Activated CD4-positive, alpha-beta memory T cell treated with anti-CD3 and anti-CD28 coated beads, Interleukin-2, amount 10 ng/mL, durations not matched to agents 7 days and 5 days (primary cell): ENCODE measurements at regions not wholly inside any gene's neighbourhood (a gene's known extent, or its start where the extent isn't known, plus 50 kb on each side); places are given as distances from the start of the nearest gene placed in this dataset.

Experiments used
- CTCF ChIA-PET: fragments of 350-600 bp; sonication (Branson Sonifier 250); formaldehyde crosslinking; loops from one replicate; lab custom pipeline; 2021; ENCODE audit warnings: antibody characterized with exemption, inconsistent platforms; lab: Charles Lee
- POLR2A ChIA-PET: fragments of 350-600 bp; sonication (Branson Sonifier 250); formaldehyde crosslinking; loops from one replicate; lab custom pipeline; 2021; ENCODE audit warnings: antibody characterized with exemption; lab: Charles Lee
- DNase-seq: peaks from one replicate; pipeline ENCODE4 v3.0.0-alpha.2; 2020
- H3K27ac Mint-ChIP-seq: one replicate; pipeline ENCODE4 v1.8.0; 2021; ENCODE audit warnings: mild to moderate bottlenecking, mixed read lengths
- H3K27me3 Mint-ChIP-seq: one replicate; pipeline ENCODE4 v1.8.0; 2021; ENCODE audit warnings: mixed read lengths
- H3K36me3 Mint-ChIP-seq: one replicate; pipeline ENCODE4 v1.8.0; 2021; ENCODE audit warnings: low read depth, mixed read lengths
- H3K4me1 Mint-ChIP-seq: one replicate; pipeline ENCODE4 v1.8.0; 2021; ENCODE audit warnings: mixed read lengths
- H3K4me3 Mint-ChIP-seq: one replicate; pipeline ENCODE4 v1.8.0; 2021; ENCODE audit warnings: mild to moderate bottlenecking, mixed read lengths
- H3K9me3 Mint-ChIP-seq: one replicate; pipeline ENCODE4 v1.8.0; 2021; ENCODE audit warnings: mixed read lengths

DNA sequence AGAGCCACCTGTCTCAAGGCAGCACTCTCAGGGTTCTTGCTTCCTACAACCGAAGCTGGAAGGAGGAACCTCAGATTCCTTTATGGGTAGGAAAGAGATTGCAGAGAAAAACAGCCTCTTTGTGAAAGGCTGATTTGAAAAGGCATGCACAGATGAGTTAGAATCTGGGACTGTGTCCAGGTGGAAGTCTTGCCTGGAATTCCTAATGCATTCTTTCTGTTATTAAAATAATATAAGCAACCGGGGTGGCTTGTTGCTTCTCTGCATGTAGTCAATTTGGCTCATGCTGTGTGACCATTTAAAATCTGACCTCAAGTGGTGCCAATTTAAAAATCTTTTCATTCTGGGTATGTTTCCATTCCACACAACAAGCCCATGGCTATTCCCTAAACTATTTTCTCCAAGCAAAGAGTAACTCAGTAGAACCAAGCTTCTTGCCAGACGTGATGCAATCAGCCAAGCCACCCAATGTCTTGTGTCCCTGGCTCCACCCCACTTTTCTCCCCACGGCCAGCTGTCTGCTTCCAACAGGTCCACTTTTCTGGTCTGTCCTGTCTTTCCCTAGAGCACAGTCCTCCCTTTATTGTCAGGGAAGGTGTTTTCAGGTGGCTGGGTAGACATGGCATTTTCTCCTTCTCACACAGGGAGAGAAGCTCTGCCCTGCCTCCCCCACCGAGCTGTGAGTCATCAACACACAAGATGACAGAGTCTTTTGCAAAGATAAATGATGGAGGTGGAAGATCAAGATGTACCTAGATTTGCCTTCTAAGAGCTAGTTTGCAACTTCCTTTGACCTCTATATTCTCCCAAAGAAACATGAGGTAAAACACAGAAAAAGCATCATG lies 394.3 kb downstream of the FOXO1 start:
- POLR2A ChIA-PET = interaction anchor here (1.0 kb wide), 1 partner anchor 20 kb away, joined by 3 read pairs; no protein-coding TSS in a partner anchor
- H3K4me3 Mint-ChIP-seq = no peak overlapping the region
- CTCF ChIA-PET = no interaction called here

DNA sequence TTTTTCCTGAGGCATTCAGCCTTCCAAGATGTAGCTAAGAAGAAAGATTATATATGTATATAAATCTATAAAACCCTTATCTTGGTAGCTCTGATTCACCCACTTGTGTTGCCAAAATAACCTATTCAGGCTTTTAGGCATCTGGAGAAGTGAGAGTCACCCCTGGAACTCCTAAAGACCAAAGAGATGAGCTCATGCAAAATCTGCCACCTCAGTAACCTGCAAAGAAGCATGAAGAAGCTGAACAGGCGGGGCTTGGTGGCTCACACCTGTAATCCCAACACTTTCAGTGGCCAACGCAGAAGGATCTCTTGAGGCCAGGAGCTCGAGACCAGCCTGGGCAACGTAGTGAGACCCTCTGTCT lies 393.7 kb downstream of the FOXO1 start:
- POLR2A ChIA-PET = interaction anchor here (1.0 kb wide), 1 partner anchor 21 kb away, joined by 3 read pairs; no protein-coding TSS in a partner anchor
- H3K9me3 Mint-ChIP-seq = no peaks in the 10 kb centered on the region

More for the DNA sequence above, 394.3 kb downstream of the FOXO1 start:
- Mint-ChIP-seq H3K27ac (no peak overlapping the region), H3K4me1 (peaks cover 21% of the 10 kb centered on the region), H3K36me3 (no peaks in the 10 kb centered on the region), H3K9me3 (no peaks in the 10 kb centered on the region), H3K27me3 (no peaks in the 10 kb centered on the region)
- DNase-seq = peak; percentile 21

GRCh38 chr13:40273253-40274025 lies 393.0 kb downstream of the FOXO1 start:
- no peak for DNase-seq
- Mint-ChIP-seq H3K4me1 (peaks cover 21% of the 10 kb centered on the region), H3K4me3 (no peak overlapping the region), H3K27ac (no peak overlapping the region), H3K36me3 (no peaks in the 10 kb centered on the region), H3K27me3 (no peaks in the 10 kb centered on the region), H3K9me3 (no peaks in the 10 kb centered on the region)
- ChIA-PET POLR2A (no interaction called here), CTCF (no interaction called here)

More for the DNA sequence above, 393.7 kb downstream of the FOXO1 start:
- no peaks in the 10 kb centered on the region for H3K36me3 Mint-ChIP-seq
- H3K27ac Mint-ChIP-seq = no peak overlapping the region
- CTCF ChIA-PET = no interaction called here
- H3K27me3 Mint-ChIP-seq = no peaks in the 10 kb centered on the region
- no peak for DNase-seq
- no peak overlapping the region for H3K4me3 Mint-ChIP-seq
- H3K4me1 Mint-ChIP-seq = peaks cover 21% of the 10 kb centered on the region

- no peak overlapping the region for H3K4me3 Mint-ChIP-seq
- no peaks in the 10 kb centered on the region for H3K9me3 Mint-ChIP-seq
- DNase-seq = no peak
- no peak overlapping the region for H3K27ac Mint-ChIP-seq
- H3K27me3 Mint-ChIP-seq = no peaks in the 10 kb centered on the region
- H3K36me3 Mint-ChIP-seq = no peaks in the 10 kb centered on the region
- H3K4me1 Mint-ChIP-seq = peaks cover 21% of the 10 kb centered on the region
- CTCF ChIA-PET = no interaction called here
- POLR2A ChIA-PET = no interaction called here
These were observed 392.3 kb downstream of the FOXO1 start for GRCh38 chr13:40274103-40274502.

DNA sequence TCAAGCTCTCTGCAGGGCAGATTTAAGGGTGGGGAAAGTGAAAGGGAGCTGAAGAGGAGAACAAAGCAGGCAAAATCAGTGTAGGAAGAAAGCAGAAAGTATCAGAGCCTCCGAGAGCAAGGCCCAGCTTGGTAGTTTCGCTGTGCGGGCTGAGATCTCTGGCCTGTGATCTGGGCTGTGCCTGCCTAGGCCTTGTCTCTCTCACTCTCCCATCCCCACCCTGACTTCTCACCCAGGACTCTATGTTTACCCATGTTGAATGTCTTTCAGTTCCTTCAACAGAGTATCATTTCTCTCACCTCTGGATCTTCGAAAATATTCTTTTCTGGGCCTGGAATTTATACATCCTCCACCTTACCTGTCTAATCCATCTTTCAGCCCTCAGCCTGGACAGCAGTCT lies 391.3 kb downstream of the FOXO1 start:
- no peaks in the 10 kb centered on the region for H3K9me3 Mint-ChIP-seq
- H3K27me3 Mint-ChIP-seq = no peaks in the 10 kb centered on the region
- H3K4me3 Mint-ChIP-seq = no peak overlapping the region
- no peak overlapping the region for H3K27ac Mint-ChIP-seq
- DNase-seq = no peak
- POLR2A ChIA-PET = no interaction called here
- peaks cover 21% of the 10 kb centered on the region for H3K4me1 Mint-ChIP-seq
- H3K36me3 Mint-ChIP-seq = no peaks in the 10 kb centered on the region
- CTCF ChIA-PET = no interaction called here

DNA sequence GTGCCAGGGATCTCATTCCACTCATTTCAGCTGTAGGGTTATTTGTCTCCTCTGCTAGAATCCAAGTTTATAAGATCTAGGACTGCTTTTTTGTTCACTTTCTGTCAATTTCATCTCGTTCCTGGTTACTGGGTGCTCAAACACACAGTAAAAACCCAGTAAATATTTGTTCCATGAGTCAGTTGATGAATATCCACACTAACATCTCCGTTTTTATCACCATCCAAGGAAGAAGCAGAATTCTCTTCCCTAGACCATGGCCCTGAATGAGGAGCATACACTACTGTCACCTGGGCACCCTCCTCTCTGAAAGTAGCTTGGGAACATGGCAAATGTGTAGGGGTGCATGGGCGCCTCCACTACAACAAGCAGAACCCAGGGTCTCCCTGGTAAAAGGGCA lies 390.8 kb downstream of the FOXO1 start:
- CTCF ChIA-PET = no interaction called here

DNA sequence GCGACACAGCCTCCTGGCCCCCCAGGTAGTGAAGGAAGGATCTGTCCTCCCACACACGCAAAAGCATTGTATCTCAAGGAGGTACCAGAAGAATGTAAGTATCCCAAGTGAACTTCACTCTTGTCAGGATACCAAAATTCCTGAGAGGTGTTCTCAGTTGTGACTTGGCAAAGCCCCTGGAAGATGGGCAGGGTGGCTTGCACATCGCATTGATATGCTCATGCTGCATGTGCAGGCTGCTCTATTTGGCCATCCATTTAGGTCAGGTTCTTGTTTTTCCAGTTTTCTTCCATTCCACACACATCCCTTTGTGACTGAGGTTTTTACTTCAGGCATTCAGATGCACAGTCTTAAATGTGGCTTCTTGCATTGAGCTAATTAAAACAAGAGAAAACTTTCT lies 382.8 kb downstream of the FOXO1 start:
- ChIA-PET CTCF (no interaction called here), POLR2A (no interaction called here)
- H3K27me3 Mint-ChIP-seq = peaks cover 2% of the 10 kb centered on the region
- no peaks in the 10 kb centered on the region for H3K9me3 Mint-ChIP-seq
- no peaks in the 10 kb centered on the region for H3K4me1 Mint-ChIP-seq
- no peak for DNase-seq
- no peak overlapping the region for H3K27ac Mint-ChIP-seq
- no peaks in the 10 kb centered on the region for H3K36me3 Mint-ChIP-seq
- no peak overlapping the region for H3K4me3 Mint-ChIP-seq

More for the DNA sequence above, 390.8 kb downstream of the FOXO1 start:
- no peak overlapping the region for H3K27ac Mint-ChIP-seq
- H3K9me3 Mint-ChIP-seq = no peaks in the 10 kb centered on the region
- H3K4me1 Mint-ChIP-seq = peaks cover 18% of the 10 kb centered on the region
- no peaks in the 10 kb centered on the region for H3K36me3 Mint-ChIP-seq
- no peak for DNase-seq
- POLR2A ChIA-PET = no interaction called here
- no peaks in the 10 kb centered on the region for H3K27me3 Mint-ChIP-seq
- no peak overlapping the region for H3K4me3 Mint-ChIP-seq

DNA sequence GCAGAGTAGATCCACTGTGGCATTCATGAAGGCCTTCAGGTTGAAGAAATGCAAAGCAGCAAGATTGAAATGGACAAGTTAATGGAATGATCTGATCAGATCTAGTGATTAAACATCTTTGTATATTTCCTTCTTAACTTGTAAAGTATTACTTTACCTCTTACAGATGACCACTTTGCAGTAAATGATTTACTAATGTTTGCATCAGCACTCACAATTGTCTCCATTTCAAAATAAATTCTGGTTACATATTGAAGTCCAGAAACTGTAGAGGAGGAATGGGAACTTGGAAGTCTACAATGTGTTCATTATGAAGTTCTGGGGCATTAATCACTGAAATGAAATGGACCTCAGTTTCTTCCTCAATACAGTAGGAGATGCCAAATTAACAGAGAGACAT lies 380.8 kb downstream of the FOXO1 start:
- POLR2A ChIA-PET = no interaction called here
- CTCF ChIA-PET = no interaction called here
- Mint-ChIP-seq H3K27ac (no peak overlapping the region), H3K27me3 (peaks cover 2% of the 10 kb centered on the region), H3K4me3 (no peak overlapping the region), H3K4me1 (no peaks in the 10 kb centered on the region), H3K9me3 (no peaks in the 10 kb centered on the region), H3K36me3 (no peaks in the 10 kb centered on the region)
- no peak for DNase-seq

DNA sequence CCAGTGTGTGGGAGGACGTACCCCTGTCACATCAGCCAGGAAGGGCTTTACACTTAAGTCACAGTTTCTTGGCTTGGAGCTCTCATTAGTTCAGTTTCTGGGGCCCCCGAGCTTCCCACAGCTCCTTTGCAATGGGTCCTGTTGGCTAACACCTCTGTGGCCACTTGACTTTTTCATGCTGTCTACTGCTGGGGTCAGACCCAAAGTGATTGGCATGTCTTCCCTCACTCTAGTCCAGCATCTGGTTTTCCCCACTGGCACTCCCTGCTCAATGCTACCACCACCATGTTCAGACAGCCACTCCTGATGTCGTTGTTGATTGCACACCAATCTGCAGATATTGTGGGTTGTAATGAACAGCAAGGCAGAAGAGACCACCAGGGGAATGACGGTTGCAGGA lies 379.0 kb downstream of the FOXO1 start:
- no peaks in the 10 kb centered on the region for H3K9me3 Mint-ChIP-seq
- no peaks in the 10 kb centered on the region for H3K4me1 Mint-ChIP-seq
- H3K27ac Mint-ChIP-seq = no peak overlapping the region
- no peak overlapping the region for H3K4me3 Mint-ChIP-seq
- peaks cover 2% of the 10 kb centered on the region for H3K27me3 Mint-ChIP-seq
- CTCF ChIA-PET = no interaction called here
- H3K36me3 Mint-ChIP-seq = no peaks in the 10 kb centered on the region
- no peak for DNase-seq
- POLR2A ChIA-PET = no interaction called here

DNA sequence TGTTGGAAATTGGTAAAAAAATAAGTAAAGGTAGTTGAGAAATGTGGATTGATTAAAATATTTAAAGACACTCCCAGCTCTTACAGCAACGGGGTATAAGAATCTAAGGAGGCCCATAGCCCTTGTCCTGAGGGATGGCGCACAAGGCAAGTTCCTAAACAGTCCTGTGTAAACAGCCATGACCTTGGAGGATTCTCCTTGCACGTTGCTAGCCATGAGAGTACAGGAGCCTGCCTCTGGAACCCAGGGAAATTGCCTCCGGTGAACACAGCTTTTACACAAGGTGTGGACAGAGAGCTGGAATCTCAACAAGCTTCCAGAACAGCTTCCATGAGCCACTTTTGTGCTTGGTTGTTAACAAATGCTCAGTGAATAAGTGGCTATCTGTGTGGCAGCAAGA lies 378.2 kb downstream of the FOXO1 start:
- H3K27me3 Mint-ChIP-seq = peaks cover 2% of the 10 kb centered on the region
- H3K4me3 Mint-ChIP-seq = no peak overlapping the region
- H3K27ac Mint-ChIP-seq = no peak overlapping the region
- H3K9me3 Mint-ChIP-seq = no peaks in the 10 kb centered on the region
- ChIA-PET POLR2A (no interaction called here), CTCF (no interaction called here)
- DNase-seq = no peak
- H3K4me1 Mint-ChIP-seq = no peaks in the 10 kb centered on the region
- no peaks in the 10 kb centered on the region for H3K36me3 Mint-ChIP-seq

DNA sequence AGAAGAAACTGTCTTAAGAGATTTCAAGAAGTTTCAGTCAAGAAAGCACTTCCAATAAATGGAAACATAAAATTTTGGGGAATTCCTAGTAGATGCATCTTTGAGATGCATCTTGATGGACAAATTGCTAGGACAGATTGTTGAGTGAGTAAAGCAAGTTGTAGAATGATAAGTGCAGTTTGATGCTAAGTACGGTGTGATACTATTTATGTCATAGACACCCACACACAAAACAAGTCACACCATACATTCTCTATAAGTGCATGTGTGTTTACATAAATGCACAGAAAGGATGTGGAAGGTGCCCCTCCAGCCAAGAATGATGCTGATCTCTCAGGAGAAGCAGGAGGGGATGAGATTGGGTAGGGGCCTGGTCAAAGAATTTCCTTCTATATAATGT lies 375.7 kb downstream of the FOXO1 start:
- Mint-ChIP-seq H3K27ac (no peak overlapping the region), H3K4me1 (no peaks in the 10 kb centered on the region), H3K36me3 (no peaks in the 10 kb centered on the region), H3K9me3 (peaks cover 2% of the 10 kb centered on the region), H3K27me3 (no peaks in the 10 kb centered on the region), H3K4me3 (no peak overlapping the region)
- CTCF ChIA-PET = no interaction called here
- no peak for DNase-seq
- POLR2A ChIA-PET = no interaction called here

GRCh38 chr13:40292108-40292507 lies 374.3 kb downstream of the FOXO1 start:
- peaks cover 13% of the 10 kb centered on the region for H3K9me3 Mint-ChIP-seq
- ChIA-PET POLR2A (no interaction called here), CTCF (no interaction called here)
- no peaks in the 10 kb centered on the region for H3K4me1 Mint-ChIP-seq
- DNase-seq = no peak
- H3K36me3 Mint-ChIP-seq = no peaks in the 10 kb centered on the region
- H3K27ac Mint-ChIP-seq = no peak overlapping the region
- no peak overlapping the region for H3K4me3 Mint-ChIP-seq
- no peaks in the 10 kb centered on the region for H3K27me3 Mint-ChIP-seq

- Mint-ChIP-seq H3K27me3 (no peaks in the 10 kb centered on the region), H3K36me3 (no peaks in the 10 kb centered on the region), H3K4me1 (no peaks in the 10 kb centered on the region), H3K9me3 (peaks cover 13% of the 10 kb centered on the region), H3K4me3 (no peak overlapping the region), H3K27ac (no peak overlapping the region)
- CTCF ChIA-PET = no interaction called here
- DNase-seq = no peak
- POLR2A ChIA-PET = no interaction called here
These were observed 373.9 kb downstream of the FOXO1 start for GRCh38 chr13:40292536-40292935.
